Parathyroid adenoma (tissue), 2 donors: ENCODE measurements at regions not wholly inside any gene's neighbourhood (a gene's known extent, or its start where the extent isn't known, plus 50 kb on each side); places are given as distances from the start of the nearest gene placed in this dataset.

Experiments
- H2AFZ ChIP-seq: fragments of 300-600 bp; sonication (generic); one replicate; pipeline ENCODE4 v1.7.0; 2017; ENCODE audit warnings: antibody characterized with exemption, mild to moderate bottlenecking
- H3K27ac ChIP-seq: fragments of 300-600 bp; sonication (generic); one replicate; pipeline ENCODE4 v1.7.0; 2017
- H3K27me3 ChIP-seq: fragments of 300-600 bp; sonication (generic); one replicate; pipeline ENCODE4 v1.7.0; 2017; ENCODE audit warnings: low read length; ENCODE audit not compliant: control insufficient read depth, insufficient read depth
- H3K36me3 ChIP-seq: fragments of 300-600 bp; sonication (generic); one replicate; pipeline ENCODE4 v1.7.0; 2017; ENCODE audit warnings: low read length; ENCODE audit not compliant: control insufficient read depth, insufficient read depth
- H3K4me1 ChIP-seq: fragments of 300-600 bp; sonication (generic); one replicate; pipeline ENCODE4 v1.7.0; 2017; ENCODE audit warnings: control low read depth
- H3K4me2 ChIP-seq: fragments of 300-600 bp; sonication (generic); one replicate; pipeline ENCODE4 v1.7.0; 2017; ENCODE audit warnings: low read length
- H3K4me3 ChIP-seq: fragments of 300-600 bp; sonication (generic); one replicate; pipeline ENCODE4 v1.7.0; 2017; ENCODE audit warnings: low read depth, low read length
- H3K79me2 ChIP-seq: fragments of 300-600 bp; sonication (generic); one replicate; pipeline ENCODE4 v1.7.0; 2017; ENCODE audit warnings: control low read depth
- H3K9ac ChIP-seq: fragments of 300-600 bp; sonication (generic); one replicate; pipeline ENCODE4 v1.7.0; 2017; ENCODE audit warnings: mild to moderate bottlenecking
- H3K9me3 ChIP-seq: fragments of 300-600 bp; sonication (generic); one replicate; pipeline ENCODE4 v1.7.0; 2017; ENCODE audit warnings: low read length; ENCODE audit not compliant: control insufficient read depth
- TF ChIP-seq, protein P1 (sequence below): fragments of 300-600 bp; sonication (generic); IDR thresholded peaks from one replicate; pipeline ENCODE4 v1.7.0; 2017; ENCODE audit warnings: antibody characterized with exemption, mild to moderate bottlenecking
- donor health status: primary hyperparathyroidism.

DNA sequence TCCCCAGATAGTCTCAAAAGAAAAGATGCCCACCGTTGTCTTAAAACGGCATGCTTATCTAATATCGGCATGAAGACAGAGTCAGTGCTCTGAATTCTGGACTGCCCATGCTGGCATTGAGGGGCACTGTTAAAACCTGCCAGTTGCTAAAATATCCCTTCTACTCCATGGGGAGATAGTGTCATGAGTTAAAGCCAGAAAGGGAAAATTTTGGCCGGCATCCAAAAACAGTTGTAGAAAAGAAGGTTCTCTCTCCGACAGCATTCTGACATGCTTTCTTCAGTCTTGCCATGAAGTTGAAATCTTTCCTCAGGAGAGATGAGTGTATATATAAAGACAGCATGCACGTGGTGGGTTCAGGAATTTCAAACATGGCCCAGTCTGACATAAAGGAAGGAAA is 401.3 kb upstream of the PIK3C3 start:
- H3K4me1 ChIP-seq = no peaks in the 10 kb centered on the region
- no peaks in the 10 kb centered on the region for H3K27me3 ChIP-seq
- H3K36me3 ChIP-seq = no peaks in the 10 kb centered on the region
- no peak overlapping the region for H3K9ac ChIP-seq
- no peaks in the 10 kb centered on the region for H3K79me2 ChIP-seq
- no peaks in the 10 kb centered on the region for H3K9me3 ChIP-seq
- H2AFZ ChIP-seq = no peak overlapping the region
- TF ChIP-seq, protein P1, sequence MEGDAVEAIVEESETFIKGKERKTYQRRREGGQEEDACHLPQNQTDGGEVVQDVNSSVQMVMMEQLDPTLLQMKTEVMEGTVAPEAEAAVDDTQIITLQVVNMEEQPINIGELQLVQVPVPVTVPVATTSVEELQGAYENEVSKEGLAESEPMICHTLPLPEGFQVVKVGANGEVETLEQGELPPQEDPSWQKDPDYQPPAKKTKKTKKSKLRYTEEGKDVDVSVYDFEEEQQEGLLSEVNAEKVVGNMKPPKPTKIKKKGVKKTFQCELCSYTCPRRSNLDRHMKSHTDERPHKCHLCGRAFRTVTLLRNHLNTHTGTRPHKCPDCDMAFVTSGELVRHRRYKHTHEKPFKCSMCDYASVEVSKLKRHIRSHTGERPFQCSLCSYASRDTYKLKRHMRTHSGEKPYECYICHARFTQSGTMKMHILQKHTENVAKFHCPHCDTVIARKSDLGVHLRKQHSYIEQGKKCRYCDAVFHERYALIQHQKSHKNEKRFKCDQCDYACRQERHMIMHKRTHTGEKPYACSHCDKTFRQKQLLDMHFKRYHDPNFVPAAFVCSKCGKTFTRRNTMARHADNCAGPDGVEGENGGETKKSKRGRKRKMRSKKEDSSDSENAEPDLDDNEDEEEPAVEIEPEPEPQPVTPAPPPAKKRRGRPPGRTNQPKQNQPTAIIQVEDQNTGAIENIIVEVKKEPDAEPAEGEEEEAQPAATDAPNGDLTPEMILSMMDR = no peak
- no peak overlapping the region for H3K4me3 ChIP-seq
- H3K4me2 ChIP-seq = no peak overlapping the region
- no peak overlapping the region for H3K27ac ChIP-seq

DNA sequence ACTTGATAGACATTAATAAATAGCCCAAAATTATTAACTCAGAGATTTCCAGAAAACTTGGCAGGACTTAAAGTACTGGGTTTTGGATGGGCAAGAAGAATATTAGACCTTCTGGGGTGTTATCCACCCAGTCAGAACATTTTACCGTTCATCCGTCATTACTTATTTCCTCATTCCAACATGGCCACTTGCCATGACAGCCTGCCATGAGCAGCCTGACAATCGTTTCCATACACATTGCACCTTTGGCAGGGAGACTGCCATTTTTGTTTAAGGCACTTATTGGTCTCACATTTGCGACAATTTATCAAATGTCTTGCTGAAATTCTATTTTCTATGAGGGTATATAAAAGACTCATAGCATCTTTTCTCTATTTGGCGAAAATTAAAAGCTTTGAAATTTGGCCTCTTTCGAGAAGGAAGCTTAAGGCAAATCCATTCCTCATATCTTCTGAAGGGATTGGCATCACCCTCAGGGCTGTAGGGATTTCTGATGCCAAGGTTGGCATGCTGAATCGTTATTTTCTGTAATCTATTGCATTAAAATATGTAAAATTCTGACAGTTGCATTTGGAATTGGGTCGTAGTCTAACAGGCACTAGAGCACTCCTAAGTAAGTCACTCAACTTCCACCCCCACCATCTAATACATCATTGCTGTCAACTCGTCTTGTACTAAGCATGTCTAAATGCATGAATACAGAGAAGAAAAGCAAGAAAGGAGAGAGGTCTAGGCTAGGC is 406.3 kb upstream of the PIK3C3 start:
- Histone ChIP-seq H3K9ac (no peak overlapping the region), H3K4me3 (no peak overlapping the region), H3K4me2 (no peak overlapping the region), H3K27me3 (no peaks in the 10 kb centered on the region), H3K27ac (no peak overlapping the region), H3K9me3 (no peaks in the 10 kb centered on the region), H3K79me2 (no peaks in the 10 kb centered on the region), H3K4me1 (no peaks in the 10 kb centered on the region), H2AFZ (no peak overlapping the region), H3K36me3 (no peaks in the 10 kb centered on the region)
- TF ChIP-seq, protein P1 = no peak

DNA sequence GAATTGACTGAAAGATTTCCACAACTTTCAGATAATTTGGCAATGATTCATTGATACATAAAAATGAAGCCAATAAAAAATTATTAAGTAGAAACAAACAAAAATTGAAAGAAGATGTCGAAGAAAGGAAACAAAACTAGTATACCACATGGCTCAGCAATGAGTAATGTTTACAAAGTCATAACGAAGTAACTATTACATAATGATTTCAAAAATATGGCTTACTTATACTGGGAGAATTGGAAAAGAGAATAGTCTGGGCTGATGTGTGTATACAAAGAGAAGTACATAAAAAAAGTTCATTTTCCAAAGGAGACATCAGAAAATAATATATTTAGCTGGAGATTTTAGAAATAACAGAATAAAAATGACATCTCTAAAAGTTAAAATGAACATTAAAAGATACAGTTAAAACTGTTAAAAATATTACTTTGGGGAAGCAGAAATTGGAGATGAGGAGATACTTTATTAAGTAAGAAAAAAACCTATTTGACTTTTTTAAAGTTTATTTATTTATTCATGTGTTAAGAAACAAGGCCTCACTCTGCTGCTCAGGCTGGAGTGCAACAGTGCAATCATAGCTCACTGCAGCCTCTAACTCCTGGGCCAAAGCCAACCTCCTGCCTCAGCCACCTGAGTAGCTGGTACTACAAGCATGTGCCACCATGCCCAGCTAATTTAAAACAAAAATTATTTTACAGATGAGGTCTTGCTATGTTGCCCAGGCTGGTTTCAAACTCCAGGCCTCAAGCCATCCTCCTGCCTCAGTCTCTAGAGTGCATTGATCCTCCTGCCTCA is 409.7 kb upstream of the PIK3C3 start:
- TF ChIP-seq, protein P1 = no peak
- H2AFZ ChIP-seq = no peak overlapping the region
- H3K9me3 ChIP-seq = no peaks in the 10 kb centered on the region
- H3K79me2 ChIP-seq = no peaks in the 10 kb centered on the region
- no peak overlapping the region for H3K9ac ChIP-seq
- no peak overlapping the region for H3K4me2 ChIP-seq
- H3K4me1 ChIP-seq = no peaks in the 10 kb centered on the region
- no peaks in the 10 kb centered on the region for H3K27me3 ChIP-seq
- no peaks in the 10 kb centered on the region for H3K36me3 ChIP-seq
- no peak overlapping the region for H3K27ac ChIP-seq
- no peak overlapping the region for H3K4me3 ChIP-seq

DNA sequence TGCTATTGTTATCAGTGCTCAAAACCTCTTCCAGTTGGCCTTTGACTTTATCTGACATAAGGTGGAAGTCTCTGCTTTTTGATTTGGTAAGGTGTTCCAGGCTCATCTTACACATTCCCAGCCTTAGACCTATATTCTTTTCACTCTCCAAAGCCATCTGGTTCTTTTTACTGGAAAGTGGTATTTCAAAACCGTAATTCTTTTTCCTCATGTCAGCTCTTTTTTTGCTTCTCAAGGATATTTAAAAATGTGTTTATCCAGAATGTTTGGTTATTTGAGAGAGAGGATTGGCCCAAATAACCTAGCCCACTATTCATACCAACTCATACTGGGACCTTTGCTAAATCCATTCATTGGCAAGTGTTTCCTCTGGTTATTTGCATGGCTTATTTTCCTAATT is 411.2 kb upstream of the PIK3C3 start:
- H3K4me1 ChIP-seq = no peaks in the 10 kb centered on the region
- TF ChIP-seq, protein P1 = no peak
- H3K27ac ChIP-seq = no peak overlapping the region
- no peaks in the 10 kb centered on the region for H3K9me3 ChIP-seq
- H3K4me2 ChIP-seq = no peak overlapping the region
- H2AFZ ChIP-seq = no peak overlapping the region
- no peak overlapping the region for H3K9ac ChIP-seq
- H3K4me3 ChIP-seq = no peak overlapping the region
- H3K36me3 ChIP-seq = no peaks in the 10 kb centered on the region
- H3K79me2 ChIP-seq = no peaks in the 10 kb centered on the region
- H3K27me3 ChIP-seq = no peaks in the 10 kb centered on the region
